ENCODE measurements at regions not wholly inside any gene's neighbourhood (a gene's known extent, or its start where the extent isn't known, plus 50 kb on each side); places are given as distances from the start of the nearest gene placed in this dataset.

DNA sequence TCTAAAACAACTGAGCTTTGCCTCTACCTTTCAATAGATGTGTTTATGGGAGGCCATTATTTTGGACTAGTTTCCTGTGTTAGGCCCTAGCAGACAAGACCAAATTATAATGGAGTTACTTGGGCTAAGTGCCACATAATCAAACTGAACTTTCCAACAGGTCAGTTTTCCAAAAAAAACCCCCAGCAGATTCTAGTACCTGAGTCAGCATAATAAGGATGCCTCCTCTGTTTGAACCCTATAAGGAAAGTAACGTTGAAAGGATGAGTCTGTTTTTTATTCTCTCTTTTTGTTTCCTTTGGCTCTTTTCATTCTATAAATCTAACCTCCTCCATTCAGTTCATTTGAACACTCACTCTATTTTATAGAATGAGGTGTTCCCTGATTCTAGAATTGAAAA is 148.1 kb upstream of the FAM3C start:
- Histone ChIP-seq H3K4me1 (peaks cover 28% of the 10 kb centered on the region), H3K4me3 (no peak overlapping the region), H3K27ac (no peak overlapping the region), H3K9me3 (no peaks in the 10 kb centered on the region), H3K36me3 (replicated peaks in 1 of 2; ENCODE audit: insufficient read depth in 1 of 2, low read depth in 2 of 2) (no peaks in the 10 kb centered on the region), H3K27me3 (no peaks in the 10 kb centered on the region)
- DNase-seq (no peak), ATAC-seq (no peak)
- 76 to 89% methylated on average over 1 of the region's 1 CpG for WGBS, 2 donors
- TF ChIP-seq, protein P1, sequence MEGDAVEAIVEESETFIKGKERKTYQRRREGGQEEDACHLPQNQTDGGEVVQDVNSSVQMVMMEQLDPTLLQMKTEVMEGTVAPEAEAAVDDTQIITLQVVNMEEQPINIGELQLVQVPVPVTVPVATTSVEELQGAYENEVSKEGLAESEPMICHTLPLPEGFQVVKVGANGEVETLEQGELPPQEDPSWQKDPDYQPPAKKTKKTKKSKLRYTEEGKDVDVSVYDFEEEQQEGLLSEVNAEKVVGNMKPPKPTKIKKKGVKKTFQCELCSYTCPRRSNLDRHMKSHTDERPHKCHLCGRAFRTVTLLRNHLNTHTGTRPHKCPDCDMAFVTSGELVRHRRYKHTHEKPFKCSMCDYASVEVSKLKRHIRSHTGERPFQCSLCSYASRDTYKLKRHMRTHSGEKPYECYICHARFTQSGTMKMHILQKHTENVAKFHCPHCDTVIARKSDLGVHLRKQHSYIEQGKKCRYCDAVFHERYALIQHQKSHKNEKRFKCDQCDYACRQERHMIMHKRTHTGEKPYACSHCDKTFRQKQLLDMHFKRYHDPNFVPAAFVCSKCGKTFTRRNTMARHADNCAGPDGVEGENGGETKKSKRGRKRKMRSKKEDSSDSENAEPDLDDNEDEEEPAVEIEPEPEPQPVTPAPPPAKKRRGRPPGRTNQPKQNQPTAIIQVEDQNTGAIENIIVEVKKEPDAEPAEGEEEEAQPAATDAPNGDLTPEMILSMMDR (IDR thresholded peaks at IDR 0.05), result no peak
- no peak for TF ChIP-seq POLR2A (IDR thresholded peaks at IDR 0.05)
- intact Hi-C loops (cut with DNase I), result no loop called here

DNA sequence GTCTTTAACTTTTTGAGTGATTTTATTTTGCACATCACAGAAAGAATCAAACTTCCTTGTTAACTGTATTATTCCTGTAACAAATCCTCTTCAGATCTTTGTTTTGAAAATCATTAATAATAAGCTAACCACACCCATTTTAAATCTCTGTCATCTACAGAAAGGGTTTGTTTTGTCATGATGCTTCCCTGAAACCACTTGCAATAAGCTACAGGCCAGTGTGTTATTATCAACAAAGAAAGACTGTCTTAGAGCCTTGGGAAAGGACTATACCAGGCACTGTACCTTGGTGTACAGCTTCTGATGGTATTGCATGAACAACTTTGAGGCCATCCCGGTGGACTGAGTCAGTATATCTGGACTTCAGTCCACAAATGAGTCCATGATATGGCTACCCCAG is 145.3 kb upstream of the FAM3C start:
- no peaks in the 10 kb centered on the region for H3K27me3 ChIP-seq
- no peak for DNase-seq
- no peak overlapping the region for H3K4me3 ChIP-seq
- no peak overlapping the region for H3K27ac ChIP-seq
- ATAC-seq, result no peak
- TF ChIP-seq POLR2A (IDR thresholded peaks at IDR 0.05), result no peak
- TF ChIP-seq, protein P1 (IDR thresholded peaks at IDR 0.05), result no peak
- WGBS, 2 donors, result 91% methylated on average over 1 of the region's 1 CpG
- no peaks in the 10 kb centered on the region for H3K36me3 ChIP-seq (replicated peaks in 1 of 2; ENCODE audit: insufficient read depth in 1 of 2, low read depth in 2 of 2)
- intact Hi-C loops (cut with DNase I), result no loop called here
- H3K4me1 ChIP-seq, result peaks cover 17% of the 10 kb centered on the region
- H3K9me3 ChIP-seq, result no peaks in the 10 kb centered on the region

DNA sequence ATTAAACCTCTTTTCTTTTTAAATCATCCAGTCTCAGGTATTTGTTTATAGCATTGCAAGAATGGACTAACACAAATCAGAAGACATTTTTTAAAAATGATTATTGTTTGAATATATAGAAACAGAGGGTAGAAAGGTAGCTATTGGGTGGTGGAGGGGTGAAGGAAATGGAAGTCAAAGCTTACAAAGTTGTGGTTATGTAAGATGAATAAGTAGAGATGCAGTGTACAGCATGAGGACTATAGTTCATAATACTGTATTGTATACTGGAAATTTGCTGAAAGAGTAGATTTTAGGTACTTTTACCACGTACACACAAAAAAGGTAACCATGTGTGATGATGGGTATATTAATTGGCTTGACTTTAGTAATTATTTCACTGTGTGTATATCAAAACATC is 144.0 kb upstream of the FAM3C start:
- DNase-seq (no peak), ATAC-seq (no peak)
- intact Hi-C loops (cut with DNase I), result no loop called here
- H3K36me3 ChIP-seq (replicated peaks in 1 of 2; ENCODE audit: insufficient read depth in 1 of 2, low read depth in 2 of 2), result no peaks in the 10 kb centered on the region
- peaks cover 5% of the 10 kb centered on the region for H3K4me1 ChIP-seq
- WGBS, 2 donors, result 75 to 85% methylated on average over 1 of the region's 1 CpG
- TF ChIP-seq, protein P1 (IDR thresholded peaks at IDR 0.05), result no peak
- TF ChIP-seq POLR2A (IDR thresholded peaks at IDR 0.05), result no peak
- H3K27ac ChIP-seq, result no peak overlapping the region
- H3K9me3 ChIP-seq, result no peaks in the 10 kb centered on the region
- no peaks in the 10 kb centered on the region for H3K27me3 ChIP-seq
- H3K4me3 ChIP-seq, result no peak overlapping the region

DNA sequence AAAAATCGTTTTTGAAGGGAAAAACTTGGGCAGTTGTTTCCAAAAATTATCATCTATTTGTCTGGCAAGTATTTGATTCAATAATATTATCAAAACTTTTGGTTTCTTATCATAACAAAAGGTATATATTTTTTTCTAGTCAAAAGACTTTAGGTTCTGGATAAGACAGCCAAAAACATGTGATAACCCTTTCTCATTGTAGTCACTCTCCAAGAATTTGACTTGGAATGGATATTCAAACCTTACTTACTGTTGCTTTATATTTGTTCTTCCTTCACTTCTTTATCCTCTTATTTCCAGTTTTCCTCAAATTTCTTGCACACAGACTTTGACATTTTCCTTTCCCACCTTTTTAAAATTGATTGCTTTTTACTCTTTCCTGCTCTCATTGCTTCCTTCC is 140.9 kb upstream of the FAM3C start:
- DNase-seq, result no peak
- Histone ChIP-seq H3K27ac (no peak overlapping the region), H3K27me3 (no peaks in the 10 kb centered on the region), H3K4me1 (no peaks in the 10 kb centered on the region), H3K4me3 (no peak overlapping the region), H3K36me3 (replicated peaks in 1 of 2; ENCODE audit: insufficient read depth in 1 of 2, low read depth in 2 of 2) (no peaks in the 10 kb centered on the region), H3K9me3 (no peaks in the 10 kb centered on the region)
- intact Hi-C loops (cut with DNase I), result no loop called here
- ATAC-seq, result no peak
- no peak for TF ChIP-seq POLR2A (IDR thresholded peaks at IDR 0.05)
- TF ChIP-seq, protein P1 (IDR thresholded peaks at IDR 0.05), result no peak
- 0 to 28% methylated on average over 1 of the region's 1 CpG for WGBS, 2 donors

DNA sequence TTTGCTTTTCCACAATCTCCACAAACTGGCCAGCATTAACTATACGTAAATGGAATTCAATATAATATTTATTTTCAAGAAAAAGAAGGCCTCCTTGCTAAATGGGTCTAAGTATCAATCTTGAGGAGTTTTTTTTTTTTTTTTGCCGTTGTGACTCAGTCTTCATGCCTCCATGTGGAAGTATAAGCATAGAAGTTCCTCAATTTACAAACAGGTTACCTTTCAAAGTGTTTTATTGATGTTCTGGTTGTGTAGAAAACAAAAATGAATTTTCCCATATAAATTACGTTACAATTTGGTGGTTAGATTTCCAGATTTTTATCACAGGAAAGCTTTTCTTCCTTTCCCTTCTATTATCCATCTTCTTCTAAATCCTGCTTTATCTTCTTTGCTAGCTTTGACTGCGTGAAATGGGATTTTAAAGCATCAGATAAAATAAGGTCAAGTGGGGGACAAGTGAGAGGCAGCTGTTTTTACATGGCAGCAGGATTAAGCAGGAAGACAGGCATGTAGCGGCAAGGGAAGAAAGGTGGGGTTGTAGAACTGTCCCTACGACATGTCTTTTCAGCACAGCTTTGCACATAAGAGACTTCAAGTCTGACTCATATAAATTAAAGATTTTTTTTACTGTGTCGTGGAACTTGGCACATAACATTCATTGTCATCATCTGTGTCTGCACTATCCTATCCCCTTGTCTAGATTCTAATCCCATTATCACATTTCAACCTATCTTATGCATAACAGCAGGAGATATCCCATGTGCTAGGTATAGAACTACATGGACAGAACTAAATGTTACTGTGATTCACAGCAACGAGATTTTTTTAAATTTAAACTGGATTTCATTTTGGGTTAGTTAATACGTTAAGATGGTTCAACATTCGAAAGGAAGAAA is 135.3 kb upstream of the FAM3C start:
- Histone ChIP-seq H3K36me3 (replicated peaks in 1 of 2; ENCODE audit: insufficient read depth in 1 of 2, low read depth in 2 of 2) (no peaks in the 10 kb centered on the region), H3K27ac (no peak overlapping the region), H3K9me3 (no peaks in the 10 kb centered on the region), H3K4me1 (no peaks in the 10 kb centered on the region), H3K4me3 (no peak overlapping the region), H3K27me3 (no peaks in the 10 kb centered on the region)
- 85 to 90% methylated on average over 10 of the region's 10 CpGs for WGBS, 2 donors
- TF ChIP-seq POLR2A (IDR thresholded peaks at IDR 0.05), result no peak
- TF ChIP-seq, protein P1 (IDR thresholded peaks at IDR 0.05), result no peak
- no peak for DNase-seq
- ATAC-seq, result no peak
- intact Hi-C loops (cut with DNase I), result no loop called here

Data from body of pancreas (tissue), 4 donors.